ENCODE measurements at regions not wholly inside any gene's neighbourhood (a gene's known extent, or its start where the extent isn't known, plus 50 kb on each side); places are given as distances from the start of the nearest gene placed in this dataset.

- DNase-seq (ENCODE audit: low read depth) = peak; percentile 73
- TF ChIP-seq, protein P1, sequence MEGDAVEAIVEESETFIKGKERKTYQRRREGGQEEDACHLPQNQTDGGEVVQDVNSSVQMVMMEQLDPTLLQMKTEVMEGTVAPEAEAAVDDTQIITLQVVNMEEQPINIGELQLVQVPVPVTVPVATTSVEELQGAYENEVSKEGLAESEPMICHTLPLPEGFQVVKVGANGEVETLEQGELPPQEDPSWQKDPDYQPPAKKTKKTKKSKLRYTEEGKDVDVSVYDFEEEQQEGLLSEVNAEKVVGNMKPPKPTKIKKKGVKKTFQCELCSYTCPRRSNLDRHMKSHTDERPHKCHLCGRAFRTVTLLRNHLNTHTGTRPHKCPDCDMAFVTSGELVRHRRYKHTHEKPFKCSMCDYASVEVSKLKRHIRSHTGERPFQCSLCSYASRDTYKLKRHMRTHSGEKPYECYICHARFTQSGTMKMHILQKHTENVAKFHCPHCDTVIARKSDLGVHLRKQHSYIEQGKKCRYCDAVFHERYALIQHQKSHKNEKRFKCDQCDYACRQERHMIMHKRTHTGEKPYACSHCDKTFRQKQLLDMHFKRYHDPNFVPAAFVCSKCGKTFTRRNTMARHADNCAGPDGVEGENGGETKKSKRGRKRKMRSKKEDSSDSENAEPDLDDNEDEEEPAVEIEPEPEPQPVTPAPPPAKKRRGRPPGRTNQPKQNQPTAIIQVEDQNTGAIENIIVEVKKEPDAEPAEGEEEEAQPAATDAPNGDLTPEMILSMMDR (IDR thresholded peaks at IDR 0.05; ENCODE audit: insufficient read depth, low read length) = no peak
- H3K4me3 ChIP-seq (ENCODE audit: low read depth, low read length) = no peak overlapping the region
Observed at GRCh38 chr1:55369474-55369873, 154.3 kb upstream of the USP24 start.

GRCh38 chr1:55368698-55369097, 153.5 kb upstream of the USP24 start:
- no peak overlapping the region for H3K4me3 ChIP-seq (ENCODE audit: low read depth, low read length)
- DNase-seq (ENCODE audit: low read depth) = no peak
- TF ChIP-seq, protein P1 (IDR thresholded peaks at IDR 0.05; ENCODE audit: insufficient read depth, low read length) = no peak

DNA sequence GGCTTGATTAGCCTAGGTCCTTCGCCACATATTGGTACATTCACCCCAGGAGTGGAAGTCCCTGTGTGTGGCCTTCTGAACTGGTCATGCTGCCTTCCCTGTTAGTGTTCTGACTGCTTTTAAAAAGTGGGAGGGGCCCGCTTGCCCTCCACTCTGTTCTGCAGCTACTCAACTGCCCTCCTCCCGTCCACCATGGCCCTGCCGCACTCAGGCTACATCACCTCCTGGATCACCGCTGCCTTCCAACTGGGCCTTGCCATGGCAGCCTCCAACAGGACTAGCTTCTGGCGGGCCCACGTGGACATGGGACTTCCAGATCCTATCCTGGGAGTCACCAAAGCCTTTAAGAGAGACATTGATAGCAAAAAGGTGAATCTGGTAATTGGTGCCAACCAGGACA, 152.1 kb upstream of the USP24 start:
- H3K4me3 ChIP-seq (ENCODE audit: low read depth, low read length) = no peak overlapping the region
- TF ChIP-seq, protein P1 (IDR thresholded peaks at IDR 0.05; ENCODE audit: insufficient read depth, low read length) = no peak
- DNase-seq (ENCODE audit: low read depth) = no peak

- no peak overlapping the region for H3K4me3 ChIP-seq (ENCODE audit: low read depth, low read length)
- DNase-seq (ENCODE audit: low read depth) = no peak
- TF ChIP-seq, protein P1 (IDR thresholded peaks at IDR 0.05; ENCODE audit: insufficient read depth, low read length) = no peak
Observed at GRCh38 chr1:55364216-55364615, 149.1 kb upstream of the USP24 start.

DNA sequence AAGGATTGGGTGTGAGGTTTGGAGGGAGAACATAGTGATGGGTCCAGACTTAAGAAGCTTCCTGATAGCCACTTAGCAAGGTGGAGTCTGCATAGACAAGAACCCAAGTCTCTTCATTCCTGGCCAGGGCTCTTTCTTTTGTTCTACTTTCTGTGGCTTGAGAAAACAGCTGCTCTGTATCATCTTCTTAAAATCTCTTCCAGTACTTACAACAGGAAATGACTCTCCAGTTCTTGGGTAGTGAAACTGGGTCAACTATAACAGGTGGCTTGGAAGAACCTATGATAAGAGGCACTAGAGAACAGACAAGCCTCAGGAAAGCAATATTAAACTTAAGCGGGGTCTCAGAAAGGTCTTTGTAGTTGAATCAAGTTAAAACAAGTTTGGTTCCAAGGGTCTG, 148.1 kb upstream of the USP24 start:
- TF ChIP-seq, protein P1 (IDR thresholded peaks at IDR 0.05; ENCODE audit: insufficient read depth, low read length) = no peak
- peak; percentile 81 for DNase-seq (ENCODE audit: low read depth)
- no peak overlapping the region for H3K4me3 ChIP-seq (ENCODE audit: low read depth, low read length)

GRCh38 chr1:55362558-55362957, 147.4 kb upstream of the USP24 start:
- DNase-seq (ENCODE audit: low read depth) = peak; percentile 72
- TF ChIP-seq, protein P1 (IDR thresholded peaks at IDR 0.05; ENCODE audit: insufficient read depth, low read length) = no peak
- no peak overlapping the region for H3K4me3 ChIP-seq (ENCODE audit: low read depth, low read length)

- DNase-seq (ENCODE audit: low read depth) = no peak
- no peak overlapping the region for H3K4me3 ChIP-seq (ENCODE audit: low read depth, low read length)
- TF ChIP-seq, protein P1 (IDR thresholded peaks at IDR 0.05; ENCODE audit: insufficient read depth, low read length) = no peak
Observed at GRCh38 chr1:55359611-55360010, 144.4 kb upstream of the USP24 start.
